GM19351 (cell line): ENCODE measurements at regions not wholly inside any gene's neighbourhood (a gene's known extent, or its start where the extent isn't known, plus 50 kb on each side); places are given as distances from the start of the nearest gene placed in this dataset.

Experiments used
- ATAC-seq: cut with Tn5 transposase; IDR thresholded peaks from one replicate; pipeline ENCODE4 v1.9.1; 2021; ENCODE audit warnings: mild to moderate bottlenecking, moderate library complexity; ENCODE audit not compliant: unreplicated experiment

DNA sequence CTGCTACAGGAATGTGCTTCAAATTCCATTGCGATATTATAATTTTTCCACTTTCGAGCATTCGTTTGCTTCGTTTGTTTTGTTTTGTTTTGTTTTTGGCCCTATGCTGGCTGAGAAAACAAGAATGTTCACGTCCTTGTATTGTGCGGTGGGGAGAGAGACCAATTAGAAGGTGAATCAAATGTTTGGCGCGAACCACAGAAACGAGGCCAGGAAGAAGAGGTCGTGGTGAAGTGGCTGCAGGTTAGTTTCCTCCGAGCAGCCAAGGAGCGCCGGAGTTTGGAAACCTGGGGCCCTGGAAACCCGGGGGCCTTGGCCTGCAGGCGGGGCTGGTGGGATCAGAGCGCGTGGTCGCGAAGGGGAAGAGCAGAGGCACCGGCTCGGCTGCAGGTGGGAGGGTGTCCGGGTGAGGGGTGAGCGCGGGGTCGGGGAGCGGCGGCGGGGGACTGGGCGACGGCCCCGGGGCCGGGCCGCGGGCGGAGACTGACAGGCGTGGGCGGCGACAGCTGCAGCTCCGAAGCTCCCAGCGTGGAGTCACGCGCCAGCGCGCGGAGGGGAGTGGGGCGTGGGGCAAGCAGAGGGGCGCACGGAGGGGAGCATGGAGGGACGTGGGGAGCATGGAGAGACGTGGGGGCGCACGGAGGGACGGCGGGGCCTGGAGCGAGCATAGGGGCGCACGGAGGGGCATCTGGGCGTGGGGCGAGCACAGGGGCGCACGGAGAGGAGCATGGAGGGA is 141.5 kb upstream of the PDE10A start:
- no peak for ATAC-seq

DNA sequence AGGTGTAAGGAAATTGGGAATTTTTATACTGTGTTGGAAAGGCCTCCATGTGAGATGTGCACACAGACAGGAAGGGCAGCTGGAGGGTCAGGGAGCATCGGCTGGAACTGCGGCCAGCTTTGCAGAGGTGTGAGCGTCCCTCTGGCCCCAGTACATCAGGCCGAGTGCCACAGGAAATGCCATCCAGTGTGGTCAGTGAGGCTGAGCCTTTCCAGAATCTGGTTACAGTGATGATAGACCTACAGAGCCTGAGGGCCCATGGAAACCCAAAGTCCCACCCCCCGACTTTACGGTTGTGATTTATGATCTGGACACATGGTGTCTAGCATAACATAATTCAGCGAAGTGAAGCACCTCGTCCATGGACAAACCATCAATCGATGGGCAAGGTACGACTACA is 137.3 kb upstream of the PDE10A start:
- no peak for ATAC-seq

DNA sequence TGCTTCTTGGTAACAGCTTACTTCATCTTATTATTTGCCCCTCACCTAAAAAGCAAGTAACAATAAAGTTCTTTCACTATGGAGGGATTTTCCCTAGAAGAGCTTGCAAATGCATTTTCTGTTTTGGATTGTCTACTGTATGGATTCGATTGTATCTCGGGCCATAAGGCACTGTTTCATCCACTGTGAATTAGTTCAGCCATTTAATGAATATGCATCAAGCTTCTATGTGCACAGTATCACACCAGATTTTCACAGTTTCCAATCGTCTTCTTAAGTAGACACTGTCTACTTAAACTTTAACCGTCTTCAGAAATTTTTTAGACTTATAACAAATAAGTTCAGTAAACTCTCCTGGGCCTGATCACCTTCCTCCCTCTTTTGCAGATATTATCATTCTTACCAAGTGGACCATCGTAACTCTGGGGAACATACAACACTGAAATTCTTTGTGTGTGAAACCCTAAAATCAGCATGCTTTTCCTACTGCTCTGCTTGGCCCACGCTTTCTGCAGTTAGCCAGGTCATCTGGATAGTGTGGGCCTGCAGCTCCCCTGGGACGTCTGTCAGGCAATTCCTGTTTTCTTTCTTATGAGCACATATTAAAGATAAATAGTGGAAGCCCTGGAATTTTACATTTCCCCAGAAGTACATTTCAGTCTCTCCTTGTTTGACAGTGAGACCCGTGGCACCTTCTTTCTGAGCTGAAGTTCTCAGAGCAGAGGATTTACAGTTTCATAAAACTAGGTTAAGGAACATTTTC is 136.5 kb upstream of the PDE10A start:
- no peak for ATAC-seq

- no peak for ATAC-seq
Observed at GRCh38 chr6:165798991-165799390, 135.9 kb upstream of the PDE10A start.

DNA sequence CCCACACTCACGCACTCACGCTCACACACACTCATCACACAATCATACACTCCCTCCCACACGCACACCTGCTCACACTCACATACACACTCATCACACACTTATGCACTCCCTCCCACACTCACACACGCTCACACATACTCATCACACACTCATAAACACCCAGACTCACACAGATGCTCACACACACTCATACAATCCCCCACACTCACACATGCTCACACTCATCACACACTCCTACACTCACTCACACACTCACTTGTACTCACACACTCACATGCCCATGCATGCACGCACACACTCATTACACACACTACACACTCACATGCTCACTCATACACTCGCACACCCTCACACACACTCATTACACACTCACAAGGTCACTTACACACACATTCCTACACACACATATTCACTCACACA is 131.1 kb upstream of the PDE10A start:
- ATAC-seq = no peak

DNA sequence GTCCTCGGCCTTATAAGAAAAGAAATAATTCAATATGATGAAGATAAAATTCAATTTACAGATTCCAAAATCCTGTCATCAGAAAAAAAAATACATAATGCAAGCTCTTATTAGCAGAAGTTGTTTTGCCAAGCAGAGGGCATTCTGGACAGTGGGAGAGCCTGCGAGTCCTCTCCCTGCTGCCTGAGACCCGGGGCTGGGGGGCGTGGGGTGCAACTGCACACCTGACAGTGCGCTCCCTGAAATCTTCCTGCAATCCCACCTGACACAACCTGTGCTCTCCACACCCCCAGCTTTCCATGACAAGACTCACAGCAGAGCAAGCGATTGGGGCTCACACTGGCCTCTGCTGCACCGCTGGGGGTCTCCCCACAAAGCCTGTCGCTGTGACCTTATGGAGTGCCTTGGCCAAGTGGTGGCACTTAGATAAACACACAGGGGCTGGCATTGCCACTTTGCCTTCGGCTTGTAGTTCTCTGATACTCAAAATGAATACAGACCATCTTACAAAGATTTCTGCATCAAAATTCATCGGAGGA is 130.3 kb upstream of the PDE10A start:
- no peak for ATAC-seq

GRCh38 chr6:165791876-165792437 is 128.9 kb upstream of the PDE10A start:
- no peak for ATAC-seq

- ATAC-seq = no peak
Observed at GRCh38 chr6:165791306-165791705, 128.3 kb upstream of the PDE10A start.

DNA sequence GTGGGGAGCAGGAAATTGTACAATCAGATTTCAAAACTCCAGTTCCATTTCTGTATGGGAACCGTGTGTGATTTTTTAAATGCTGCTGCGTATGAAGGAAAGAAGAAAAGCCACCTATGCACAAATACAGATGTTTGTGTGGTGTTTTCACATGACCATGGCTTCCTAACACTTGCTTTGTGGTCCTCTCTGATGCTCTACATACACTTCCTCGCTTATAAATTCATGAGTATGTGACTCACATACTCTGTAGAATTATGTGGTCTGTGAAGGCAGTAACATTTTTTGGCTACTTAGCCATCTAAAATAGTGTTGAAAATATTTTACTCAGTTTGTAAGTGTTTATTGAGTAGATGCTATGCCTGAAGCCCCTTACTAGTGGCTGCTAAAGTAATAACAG is 119.8 kb upstream of the PDE10A start:
- ATAC-seq = no peak

DNA sequence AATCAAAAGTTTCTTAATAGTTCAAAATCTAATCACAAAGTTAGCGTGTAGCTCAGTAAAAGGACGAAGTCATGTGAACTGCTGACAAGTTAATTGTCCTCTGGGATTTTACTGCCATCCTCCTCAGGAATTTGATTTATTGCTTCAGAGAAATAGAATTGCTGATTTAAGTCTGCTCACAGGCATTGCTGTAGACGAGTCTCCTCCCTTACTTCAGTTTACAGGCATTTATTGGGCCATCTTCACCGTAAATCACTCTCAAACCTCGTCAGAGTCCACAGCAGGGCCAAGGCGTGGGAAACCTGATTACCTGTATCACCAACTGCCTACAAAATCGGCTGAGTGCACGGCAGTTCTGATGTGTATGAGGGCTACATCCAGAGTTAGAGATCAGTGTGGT is 119.1 kb upstream of the PDE10A start:
- ATAC-seq = no peak

DNA sequence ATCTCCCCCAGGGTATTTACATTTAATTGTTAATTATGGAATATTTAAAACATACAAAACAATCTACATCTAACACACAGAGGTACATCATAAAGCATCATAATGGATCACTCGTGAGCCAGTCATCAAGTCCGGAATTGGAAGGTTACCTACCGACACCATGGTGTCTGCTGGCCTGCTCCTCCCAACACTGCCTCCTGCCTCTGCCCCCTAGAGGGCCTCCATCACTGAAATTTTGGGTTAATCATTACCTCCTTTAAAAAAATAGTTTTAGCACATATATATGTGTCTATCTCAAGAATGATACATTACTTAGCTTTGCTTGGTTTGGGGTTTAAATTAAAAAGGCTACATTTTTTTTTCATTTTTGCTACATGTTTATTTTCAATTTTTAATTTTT is 114.6 kb upstream of the PDE10A start:
- no peak for ATAC-seq

DNA sequence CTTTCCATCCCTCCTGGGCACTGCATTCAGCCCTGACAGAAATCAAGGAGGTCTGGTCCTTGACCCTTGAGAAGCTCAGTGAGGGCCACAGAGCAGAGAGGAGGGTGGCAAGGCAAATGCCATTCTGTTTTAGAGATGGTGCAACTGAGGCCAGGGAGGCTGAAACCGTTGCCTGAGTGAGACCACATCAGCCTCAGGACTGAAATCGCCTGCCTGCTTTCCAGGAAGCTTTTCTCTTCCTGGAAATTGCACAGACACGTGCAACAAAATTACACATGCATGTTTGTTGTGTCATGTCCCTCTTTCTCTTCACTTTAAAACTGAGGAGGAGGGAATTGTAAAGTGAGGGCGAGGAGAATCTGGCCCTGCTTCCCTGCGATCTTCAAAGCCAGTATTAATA is 113.7 kb upstream of the PDE10A start:
- ATAC-seq = no peak

DNA sequence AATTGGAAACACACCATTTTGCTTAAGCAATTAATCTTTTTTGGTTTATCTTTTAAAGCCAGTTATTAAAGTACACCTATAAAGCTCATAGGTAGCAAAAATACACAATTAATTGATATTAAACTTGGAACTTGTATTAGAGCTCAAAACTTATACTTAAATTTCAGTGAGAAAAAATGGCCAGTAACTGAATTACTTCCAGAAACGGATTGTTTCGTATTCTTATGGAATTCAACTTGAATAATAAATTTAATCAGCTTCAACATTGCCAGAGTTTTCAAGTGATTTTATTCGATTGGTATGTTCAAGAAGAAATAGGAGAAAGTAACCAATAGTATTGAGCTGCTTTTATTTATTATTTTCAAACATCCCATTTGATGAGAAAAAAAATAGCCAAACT is 112.7 kb upstream of the PDE10A start:
- no peak for ATAC-seq

GRCh38 chr6:165774903-165775601 is 112.0 kb upstream of the PDE10A start:
- ATAC-seq = no peak

DNA sequence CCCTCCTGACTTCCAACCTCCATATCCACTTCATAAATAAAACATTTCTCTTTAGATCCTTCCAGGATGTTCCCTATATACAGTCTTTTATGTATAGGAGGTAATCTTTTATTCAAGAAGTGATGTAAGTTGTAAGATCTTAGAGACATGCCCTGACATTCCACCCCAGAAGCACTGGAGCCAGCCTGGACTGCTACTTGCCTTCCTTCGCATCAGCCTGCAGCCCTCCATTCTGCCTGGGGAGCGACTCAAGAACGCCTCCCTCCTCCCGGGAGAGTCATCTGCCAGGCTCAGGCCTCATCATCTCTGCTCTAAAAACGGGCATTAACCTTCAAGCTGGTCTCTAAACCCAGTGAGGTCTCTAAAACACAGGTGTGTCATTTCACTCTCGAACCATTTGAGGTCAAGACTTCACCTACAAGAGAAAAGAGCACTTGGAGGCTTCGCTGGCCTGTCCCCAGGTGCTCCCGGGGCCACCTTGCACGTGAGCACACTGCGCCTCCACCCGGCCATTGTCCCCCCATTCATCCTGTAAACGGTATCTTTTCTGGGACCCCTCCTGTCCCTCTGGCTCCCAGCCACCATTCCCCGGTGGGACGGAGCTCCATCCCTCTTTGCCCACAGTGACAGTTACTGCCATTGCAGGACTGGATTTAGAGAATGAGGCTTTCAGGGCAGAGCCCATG is 107.5 kb upstream of the PDE10A start:
- ATAC-seq = no peak

DNA sequence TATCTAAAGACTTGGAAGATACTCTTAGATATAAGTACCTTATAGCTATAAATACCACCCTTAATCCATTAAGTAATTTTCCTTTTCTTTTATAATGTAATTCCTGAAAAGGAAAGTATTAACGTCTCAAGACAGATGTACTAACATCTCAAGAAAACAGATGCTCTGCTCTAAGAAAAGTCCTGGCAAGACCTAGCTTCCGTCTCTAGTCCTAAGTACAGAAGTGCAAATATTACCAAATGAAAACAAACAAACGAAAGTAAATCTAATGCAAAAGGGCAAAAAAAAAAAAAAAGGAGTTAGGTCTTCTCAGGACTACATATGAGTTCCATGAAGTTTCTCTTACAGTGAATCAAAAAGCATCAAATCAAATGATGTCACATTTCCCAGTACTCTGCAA is 106.8 kb upstream of the PDE10A start:
- no peak for ATAC-seq

- peak; percentile 74 for ATAC-seq
Observed at GRCh38 chr6:165769401-165769800, 106.4 kb upstream of the PDE10A start.

- ATAC-seq = no peak
Observed at GRCh38 chr6:165768961-165769360, 105.9 kb upstream of the PDE10A start.

GRCh38 chr6:165767228-165767627 is 104.2 kb upstream of the PDE10A start:
- ATAC-seq = no peak

DNA sequence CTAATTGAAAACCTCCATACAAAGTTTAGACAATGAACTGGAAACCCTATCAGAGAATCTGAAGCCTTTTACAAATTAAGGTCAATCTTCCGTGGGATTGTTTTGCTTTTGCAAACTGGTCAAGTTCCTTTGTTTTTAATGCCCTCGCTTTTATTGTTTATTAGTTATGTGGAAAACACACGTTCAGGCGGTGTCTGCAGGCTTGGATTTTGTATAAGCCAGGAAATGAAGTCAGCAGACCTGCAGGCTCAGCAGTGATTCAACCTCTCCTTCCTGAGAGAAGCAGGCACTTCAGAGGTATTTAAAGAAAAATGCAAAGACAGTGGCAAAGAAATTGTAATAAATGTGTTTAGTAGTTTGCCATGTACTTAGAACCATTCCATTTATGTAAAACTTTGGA is 103.4 kb upstream of the PDE10A start:
- no peak for ATAC-seq

GRCh38 chr6:165766026-165766425 is 103.0 kb upstream of the PDE10A start:
- ATAC-seq = no peak
